Activated naive CD4-positive, alpha-beta T cell treated with anti-CD3 and anti-CD28 coated beads, Interleukin-2, amount 10 ng/mL, durations not matched to agents 7 days and 5 days (primary cell): ENCODE measurements at regions not wholly inside any gene's neighbourhood (a gene's known extent, or its start where the extent isn't known, plus 50 kb on each side); places are given as distances from the start of the nearest gene placed in this dataset.

ENCODE experiments used
- CTCF ChIA-PET: fragments of 350-600 bp; sonication (Branson Sonifier 250); formaldehyde crosslinking; loops from one replicate; lab custom pipeline; 2021; ENCODE audit warnings: antibody characterized with exemption; lab: Charles Lee
- DNase-seq: peaks from one replicate; pipeline ENCODE4 v3.0.0-alpha.2; 2020
- H3K27ac Mint-ChIP-seq: one replicate; pipeline ENCODE4 v1.8.0; 2021; ENCODE audit warnings: mild to moderate bottlenecking, moderate library complexity, mixed read lengths
- H3K27me3 Mint-ChIP-seq: one replicate; pipeline ENCODE4 v1.8.0; 2021; ENCODE audit warnings: mild to moderate bottlenecking, mixed read lengths
- H3K36me3 Mint-ChIP-seq: one replicate; pipeline ENCODE4 v1.8.0; 2021; ENCODE audit warnings: mixed read lengths
- H3K4me1 Mint-ChIP-seq: one replicate; pipeline ENCODE4 v1.8.0; 2021; ENCODE audit warnings: mixed read lengths
- H3K4me3 Mint-ChIP-seq: one replicate; pipeline ENCODE4 v1.8.0; 2021; ENCODE audit warnings: mild to moderate bottlenecking, moderate library complexity, mixed read lengths
- H3K9me3 Mint-ChIP-seq: one replicate; pipeline ENCODE4 v1.8.0; 2021; ENCODE audit warnings: mixed read lengths

GRCh38 chr22:47444746-47445065 is 682.3 kb downstream of the TBC1D22A start:
- Mint-ChIP-seq H3K36me3 (no peaks in the 10 kb centered on the region), H3K4me3 (no peak overlapping the region), H3K27me3 (no peaks in the 10 kb centered on the region), H3K27ac (no peak overlapping the region), H3K9me3 (peaks cover 14% of the 10 kb centered on the region), H3K4me1 (no peaks in the 10 kb centered on the region)
- CTCF ChIA-PET: no interaction called here
- DNase-seq: no peak

GRCh38 chr22:47443836-47444745 is 681.6 kb downstream of the TBC1D22A start:
- no peak for DNase-seq
- no peak overlapping the region for H3K27ac Mint-ChIP-seq
- H3K9me3 Mint-ChIP-seq: peaks cover 14% of the 10 kb centered on the region
- H3K27me3 Mint-ChIP-seq: no peaks in the 10 kb centered on the region
- H3K4me1 Mint-ChIP-seq: no peaks in the 10 kb centered on the region
- no peaks in the 10 kb centered on the region for H3K36me3 Mint-ChIP-seq
- no peak overlapping the region for H3K4me3 Mint-ChIP-seq
- CTCF ChIA-PET: no interaction called here

GRCh38 chr22:47442821-47443220 is 680.4 kb downstream of the TBC1D22A start:
- DNase-seq: no peak
- no peak overlapping the region for H3K27ac Mint-ChIP-seq
- peaks cover 14% of the 10 kb centered on the region for H3K9me3 Mint-ChIP-seq
- CTCF ChIA-PET: no interaction called here
- H3K36me3 Mint-ChIP-seq: no peaks in the 10 kb centered on the region
- H3K4me1 Mint-ChIP-seq: no peaks in the 10 kb centered on the region
- no peak overlapping the region for H3K4me3 Mint-ChIP-seq
- no peaks in the 10 kb centered on the region for H3K27me3 Mint-ChIP-seq

- Mint-ChIP-seq H3K27me3 (no peaks in the 10 kb centered on the region), H3K27ac (no peak overlapping the region), H3K36me3 (no peaks in the 10 kb centered on the region), H3K4me1 (no peaks in the 10 kb centered on the region), H3K4me3 (no peak overlapping the region), H3K9me3 (peaks cover 14% of the 10 kb centered on the region)
- DNase-seq: no peak
- CTCF ChIA-PET: no interaction called here
These were observed 677.3 kb downstream of the TBC1D22A start for GRCh38 chr22:47439643-47440265.

- Mint-ChIP-seq H3K27ac (no peak overlapping the region), H3K36me3 (no peaks in the 10 kb centered on the region), H3K27me3 (no peaks in the 10 kb centered on the region), H3K9me3 (peaks cover 13% of the 10 kb centered on the region), H3K4me3 (no peak overlapping the region), H3K4me1 (no peaks in the 10 kb centered on the region)
- DNase-seq: no peak
- CTCF ChIA-PET: no interaction called here
These were observed 675.2 kb downstream of the TBC1D22A start for GRCh38 chr22:47437636-47438035.

GRCh38 chr22:47437110-47437509 is 674.7 kb downstream of the TBC1D22A start:
- H3K27me3 Mint-ChIP-seq: no peaks in the 10 kb centered on the region
- DNase-seq: no peak
- no peaks in the 10 kb centered on the region for H3K4me1 Mint-ChIP-seq
- peaks cover 9% of the 10 kb centered on the region for H3K9me3 Mint-ChIP-seq
- no peaks in the 10 kb centered on the region for H3K36me3 Mint-ChIP-seq
- no peak overlapping the region for H3K4me3 Mint-ChIP-seq
- no peak overlapping the region for H3K27ac Mint-ChIP-seq
- CTCF ChIA-PET: no interaction called here

GRCh38 chr22:47435826-47436225 is 673.4 kb downstream of the TBC1D22A start:
- no peaks in the 10 kb centered on the region for H3K27me3 Mint-ChIP-seq
- H3K36me3 Mint-ChIP-seq: no peaks in the 10 kb centered on the region
- peaks cover 5% of the 10 kb centered on the region for H3K9me3 Mint-ChIP-seq
- H3K4me3 Mint-ChIP-seq: no peak overlapping the region
- no peaks in the 10 kb centered on the region for H3K4me1 Mint-ChIP-seq
- DNase-seq: no peak
- CTCF ChIA-PET: no interaction called here
- no peak overlapping the region for H3K27ac Mint-ChIP-seq

GRCh38 chr22:47435204-47435487 is 672.7 kb downstream of the TBC1D22A start:
- CTCF ChIA-PET: no interaction called here
- Mint-ChIP-seq H3K27me3 (no peaks in the 10 kb centered on the region), H3K4me3 (no peak overlapping the region), H3K36me3 (no peaks in the 10 kb centered on the region), H3K4me1 (no peaks in the 10 kb centered on the region), H3K27ac (no peak overlapping the region), H3K9me3 (peaks cover 2% of the 10 kb centered on the region)
- no peak for DNase-seq

- CTCF ChIA-PET: no interaction called here
- H3K27ac Mint-ChIP-seq: no peak overlapping the region
- H3K4me3 Mint-ChIP-seq: no peak overlapping the region
- H3K36me3 Mint-ChIP-seq: no peaks in the 10 kb centered on the region
- H3K27me3 Mint-ChIP-seq: no peaks in the 10 kb centered on the region
- H3K9me3 Mint-ChIP-seq: no peaks in the 10 kb centered on the region
- DNase-seq: no peak
- no peaks in the 10 kb centered on the region for H3K4me1 Mint-ChIP-seq
These were observed 672.1 kb downstream of the TBC1D22A start for GRCh38 chr22:47434336-47435203.

GRCh38 chr22:47433627-47434026 is 671.2 kb downstream of the TBC1D22A start:
- H3K36me3 Mint-ChIP-seq: no peaks in the 10 kb centered on the region
- no peaks in the 10 kb centered on the region for H3K27me3 Mint-ChIP-seq
- no peaks in the 10 kb centered on the region for H3K4me1 Mint-ChIP-seq
- DNase-seq: no peak
- CTCF ChIA-PET: no interaction called here
- H3K4me3 Mint-ChIP-seq: no peak overlapping the region
- no peak overlapping the region for H3K27ac Mint-ChIP-seq
- H3K9me3 Mint-ChIP-seq: no peaks in the 10 kb centered on the region

- Mint-ChIP-seq H3K27ac (no peak overlapping the region), H3K9me3 (no peaks in the 10 kb centered on the region), H3K4me1 (no peaks in the 10 kb centered on the region), H3K4me3 (no peak overlapping the region), H3K36me3 (no peaks in the 10 kb centered on the region), H3K27me3 (no peaks in the 10 kb centered on the region)
- DNase-seq: no peak
- CTCF ChIA-PET: no interaction called here
These were observed 670.2 kb downstream of the TBC1D22A start for GRCh38 chr22:47432683-47433082.

GRCh38 chr22:47423861-47424820 is 661.7 kb downstream of the TBC1D22A start:
- no peak overlapping the region for H3K4me3 Mint-ChIP-seq
- H3K4me1 Mint-ChIP-seq: no peaks in the 10 kb centered on the region
- no peaks in the 10 kb centered on the region for H3K9me3 Mint-ChIP-seq
- no peak for DNase-seq
- H3K27ac Mint-ChIP-seq: no peak overlapping the region
- CTCF ChIA-PET: no interaction called here
- no peaks in the 10 kb centered on the region for H3K27me3 Mint-ChIP-seq
- H3K36me3 Mint-ChIP-seq: no peaks in the 10 kb centered on the region

GRCh38 chr22:47423266-47423665 is 660.8 kb downstream of the TBC1D22A start:
- Mint-ChIP-seq H3K27ac (no peak overlapping the region), H3K4me3 (no peak overlapping the region), H3K27me3 (no peaks in the 10 kb centered on the region), H3K4me1 (no peaks in the 10 kb centered on the region), H3K9me3 (no peaks in the 10 kb centered on the region), H3K36me3 (no peaks in the 10 kb centered on the region)
- no peak for DNase-seq
- CTCF ChIA-PET: no interaction called here

- CTCF ChIA-PET: no interaction called here
- DNase-seq: no peak
These were observed 660.3 kb downstream of the TBC1D22A start for GRCh38 chr22:47422736-47423135.

More at GRCh38 chr22:47422736-47423135, 660.3 kb downstream of the TBC1D22A start:
- H3K4me3 Mint-ChIP-seq: no peak overlapping the region
- no peaks in the 10 kb centered on the region for H3K9me3 Mint-ChIP-seq
- H3K27ac Mint-ChIP-seq: no peak overlapping the region
- no peaks in the 10 kb centered on the region for H3K36me3 Mint-ChIP-seq
- H3K4me1 Mint-ChIP-seq: no peaks in the 10 kb centered on the region
- H3K27me3 Mint-ChIP-seq: no peaks in the 10 kb centered on the region
